Inflammatory macrophage treated with lipopolysaccharide for 1 hour (primary cell): ENCODE measurements at regions not wholly inside any gene's neighbourhood (a gene's known extent, or its start where the extent isn't known, plus 50 kb on each side); places are given as distances from the start of the nearest gene placed in this dataset.
"Not testable (repeated sequence)": the region's sequence is repeated elsewhere in the genome, so short reads cannot be mapped to it uniquely, and the experiment has no call there.

Experiments
- DNase-seq, 2 donors: peaks; one replicate each; pipeline ENCODE4 v3.0.0-alpha.2; 2020 to 2022

- peak; percentile 88 to 97 for DNase-seq
Observed at GRCh38 chr13:80168089-80168850, 172.7 kb downstream of the SPRY2 start.

DNA sequence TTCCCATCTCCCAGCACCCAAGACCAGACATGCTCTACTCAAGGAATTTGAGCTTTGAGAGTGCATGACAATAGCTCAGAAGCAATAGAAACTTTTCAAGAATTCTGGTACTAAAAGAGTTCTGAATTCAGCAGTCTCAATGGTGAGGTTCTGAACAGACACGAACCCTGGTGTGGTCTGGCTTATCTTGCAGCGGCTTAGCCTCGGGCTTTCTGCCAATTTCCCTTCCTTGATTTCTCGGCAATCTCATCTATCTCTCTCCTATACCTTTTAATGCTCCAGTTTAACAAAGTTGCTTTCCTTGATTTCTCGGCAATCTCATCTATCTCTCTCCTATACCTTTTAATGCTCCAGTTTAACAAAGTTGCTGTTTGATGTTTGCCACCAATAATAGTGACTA is 174.6 kb downstream of the SPRY2 start:
- no peak for DNase-seq

- no peak for DNase-seq
Observed at GRCh38 chr13:80164462-80164861, 176.5 kb downstream of the SPRY2 start.

GRCh38 chr13:80161896-80162295 is 179.0 kb downstream of the SPRY2 start:
- no peak for DNase-seq

GRCh38 chr13:80161219-80161618 is 179.7 kb downstream of the SPRY2 start:
- DNase-seq, result no peak

DNA sequence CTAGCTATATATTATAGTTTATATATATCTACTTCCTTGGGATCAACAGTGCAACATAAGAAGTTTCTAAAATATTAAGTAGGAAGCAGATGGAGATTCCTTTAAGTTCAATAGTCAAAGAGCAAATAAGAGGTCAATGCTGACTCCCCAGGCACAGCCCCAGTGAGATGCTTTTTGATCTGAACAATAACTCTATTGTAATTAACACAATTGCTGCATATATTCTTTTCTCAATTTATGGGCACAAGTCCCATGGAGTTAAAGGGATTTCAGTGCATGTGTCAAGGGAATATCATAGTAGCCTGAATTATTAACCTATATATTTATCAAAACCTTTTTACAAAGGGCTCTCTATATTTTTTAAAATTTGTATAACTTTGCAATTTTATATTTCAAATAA is 180.8 kb downstream of the SPRY2 start:
- no peak for DNase-seq

DNA sequence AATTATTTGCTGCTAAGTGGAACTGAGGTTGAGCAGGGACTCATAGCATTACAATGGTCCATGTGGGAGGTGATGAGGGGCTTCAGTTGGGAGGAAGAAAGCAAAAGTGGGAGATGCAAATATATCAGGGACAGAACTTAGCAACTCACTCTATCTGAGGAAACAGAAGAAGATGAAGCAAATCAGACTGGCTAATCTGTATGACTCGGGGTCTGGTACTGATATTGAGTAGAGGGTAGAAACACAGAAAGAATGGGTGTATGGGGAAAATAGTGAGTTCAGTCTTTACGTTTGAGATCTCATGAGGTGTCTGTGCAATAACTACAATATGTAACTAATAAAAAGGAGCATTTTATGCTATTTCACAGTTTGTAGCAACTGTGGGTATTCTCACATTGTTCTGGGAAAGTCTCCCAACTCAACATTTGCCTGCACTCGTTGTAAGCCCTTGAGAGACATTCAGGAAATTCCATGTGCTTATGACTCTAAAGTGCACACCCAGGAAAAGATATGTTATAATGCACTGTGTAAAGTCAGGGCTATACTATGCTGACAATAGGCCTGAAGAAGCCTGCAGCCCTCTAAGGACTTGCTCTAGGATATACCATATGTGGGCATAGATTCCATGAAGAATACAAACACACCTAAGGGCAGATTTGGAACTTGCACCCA is 183.5 kb downstream of the SPRY2 start:
- peak in 1 of 2 donors; percentile 30 for DNase-seq

DNA sequence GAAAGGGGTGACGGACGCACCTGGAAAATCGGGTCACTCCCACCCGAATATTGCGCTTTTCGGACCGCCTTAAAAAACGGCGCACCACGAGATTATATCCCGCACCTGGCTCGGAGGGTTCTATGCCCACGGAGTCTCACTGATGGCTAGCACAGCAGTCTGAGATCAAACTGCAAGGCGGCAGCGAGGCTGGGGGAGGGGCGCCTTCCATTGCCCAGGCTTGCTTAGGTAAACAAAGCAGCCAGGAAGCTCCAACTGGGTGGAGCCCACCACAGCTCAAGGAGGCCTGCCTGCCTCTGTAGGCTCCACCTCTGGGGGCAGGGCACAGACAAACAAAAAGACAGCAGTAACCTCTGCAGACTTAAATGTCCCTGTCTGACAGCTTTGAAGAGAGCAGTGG is 188.8 kb downstream of the SPRY2 start:
- not testable (repeated sequence) for DNase-seq

DNA sequence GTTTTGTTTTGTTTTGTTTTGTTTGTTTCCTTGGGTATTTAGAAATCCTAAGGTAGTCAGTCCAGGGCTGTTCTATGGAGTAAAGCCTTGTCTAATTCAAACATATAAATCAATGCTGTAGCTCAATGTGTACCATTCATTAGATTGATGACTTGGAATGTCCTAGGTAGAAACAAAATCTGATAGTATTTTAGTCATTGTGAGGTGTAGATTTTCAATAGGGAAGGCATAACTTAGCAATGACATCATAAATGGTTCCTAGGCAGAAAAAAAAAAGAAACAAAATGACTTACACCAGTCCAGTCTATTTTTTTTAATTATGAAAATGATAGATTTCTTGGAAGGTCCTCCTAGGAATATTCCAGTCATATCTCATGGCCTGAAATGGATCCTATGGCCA is 189.9 kb downstream of the SPRY2 start:
- no peak for DNase-seq

DNA sequence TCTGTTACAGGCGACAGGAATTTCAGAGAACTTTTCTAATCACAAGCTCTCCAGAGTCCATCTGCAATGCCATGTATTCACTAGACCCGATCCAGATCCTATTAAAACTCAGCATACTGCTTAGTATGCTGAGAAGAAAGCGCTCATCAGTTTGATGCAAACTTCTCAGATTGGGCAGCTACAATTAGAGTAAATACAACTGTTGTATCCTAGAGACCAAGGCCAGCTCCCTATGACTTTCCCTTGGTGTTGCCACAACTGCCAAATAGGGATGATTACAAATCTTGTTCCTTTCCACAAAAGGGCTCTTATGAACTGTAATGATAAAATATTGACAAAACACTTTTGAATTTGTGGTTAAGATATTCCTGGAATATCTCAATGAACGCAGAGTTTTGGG is 191.2 kb downstream of the SPRY2 start:
- DNase-seq, result no peak

GRCh38 chr13:80145171-80145690 is 195.7 kb downstream of the SPRY2 start:
- no peak for DNase-seq

- DNase-seq, result no peak
Observed at GRCh38 chr13:80144493-80144892, 196.4 kb downstream of the SPRY2 start.

GRCh38 chr13:80141123-80141849 is 199.6 kb downstream of the SPRY2 start:
- no peak for DNase-seq

GRCh38 chr13:80140685-80141084 is 200.2 kb downstream of the SPRY2 start:
- DNase-seq, result no peak

GRCh38 chr13:80139196-80139595 is 201.7 kb downstream of the SPRY2 start:
- no peak for DNase-seq

DNA sequence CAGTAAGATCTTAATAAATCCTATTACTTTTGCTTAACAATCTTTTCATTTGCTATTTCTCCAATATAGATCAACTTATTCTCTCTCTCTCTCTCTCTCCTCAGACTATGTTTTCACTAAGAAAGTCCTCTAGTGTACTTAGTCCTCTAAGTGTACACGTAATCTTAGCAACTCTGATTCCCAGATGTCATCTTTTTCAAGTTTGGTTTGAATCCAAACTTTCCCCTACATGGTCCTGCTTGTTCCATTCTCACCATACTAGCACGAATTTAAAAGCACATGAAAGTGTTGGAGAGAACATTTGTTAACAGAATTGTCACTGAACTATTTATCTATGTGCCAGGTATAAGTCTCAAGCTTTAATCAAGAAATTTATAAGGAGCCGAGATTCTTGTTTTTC is 202.9 kb downstream of the SPRY2 start:
- no peak for DNase-seq

DNA sequence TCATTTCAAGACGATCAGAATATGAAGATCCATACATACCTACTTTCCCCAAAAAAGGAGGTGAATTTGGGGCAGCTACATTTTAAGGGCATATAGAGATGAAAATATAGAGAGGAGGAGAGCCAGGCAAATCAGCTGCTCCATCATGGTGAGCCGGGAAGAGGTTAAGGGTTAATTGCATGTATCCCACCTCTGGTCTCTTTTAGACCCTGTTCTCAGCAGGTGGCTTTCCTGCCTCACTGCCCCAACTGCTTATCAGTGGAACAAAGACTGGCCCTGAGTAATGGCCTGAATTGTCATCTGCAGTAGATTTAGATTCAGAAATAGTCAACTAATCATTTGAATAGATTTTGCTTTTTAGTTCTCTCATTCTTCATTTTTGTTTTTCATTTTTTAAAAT is 206.6 kb downstream of the SPRY2 start:
- no peak for DNase-seq

DNA sequence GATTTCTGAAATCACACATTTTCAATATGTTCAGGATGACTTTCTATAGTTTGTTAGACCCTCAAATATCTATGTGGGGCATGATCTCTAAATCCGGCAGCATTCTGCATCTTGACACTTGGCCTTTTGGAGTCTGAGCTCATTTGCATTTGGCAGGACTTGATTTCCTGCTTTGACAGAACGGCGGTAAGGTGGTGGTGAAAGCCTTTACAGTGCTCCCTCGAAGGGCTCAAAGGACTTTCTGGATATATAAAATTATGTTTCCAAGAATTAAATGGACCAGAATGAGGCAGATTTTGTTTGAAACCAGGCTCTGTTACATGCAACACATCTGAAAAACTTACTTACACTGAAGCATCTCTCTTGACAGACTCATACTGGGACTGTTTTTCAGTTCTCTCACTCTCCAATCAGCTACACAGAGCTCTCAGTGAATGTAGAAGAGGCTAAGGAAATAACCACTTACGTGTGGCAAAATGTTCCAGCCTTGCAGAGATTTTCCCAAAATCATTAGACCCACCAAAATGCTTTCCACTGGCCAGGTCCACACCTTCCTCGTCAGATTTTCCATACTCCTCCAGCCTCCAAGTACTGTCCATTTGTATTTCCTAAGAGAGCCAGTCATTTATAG is 207.2 kb downstream of the SPRY2 start:
- DNase-seq, result no peak

- DNase-seq, result peak; percentile 44 to 71
Observed at GRCh38 chr13:80132741-80133601, 208.0 kb downstream of the SPRY2 start.

DNA sequence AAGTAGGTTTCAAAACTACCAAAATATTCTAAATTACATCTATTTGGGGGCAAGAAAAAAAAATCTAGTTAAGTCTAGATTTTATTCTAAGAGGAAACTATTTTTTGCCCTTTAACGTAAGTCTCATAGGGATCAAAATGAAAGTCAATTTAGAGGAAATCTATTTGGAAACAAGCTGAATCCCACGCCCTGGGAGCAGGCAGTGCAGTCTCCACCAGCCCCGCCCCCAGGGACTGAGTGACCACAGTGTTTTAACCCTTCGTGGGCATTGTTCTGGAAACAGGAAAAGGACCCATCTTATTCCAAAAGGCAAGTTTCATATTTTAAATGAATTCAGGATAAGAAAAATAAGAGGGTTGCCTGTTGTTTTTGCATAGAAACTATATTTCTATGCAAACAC is 209.7 kb downstream of the SPRY2 start:
- DNase-seq, result peak; percentile 79 to 91

DNA sequence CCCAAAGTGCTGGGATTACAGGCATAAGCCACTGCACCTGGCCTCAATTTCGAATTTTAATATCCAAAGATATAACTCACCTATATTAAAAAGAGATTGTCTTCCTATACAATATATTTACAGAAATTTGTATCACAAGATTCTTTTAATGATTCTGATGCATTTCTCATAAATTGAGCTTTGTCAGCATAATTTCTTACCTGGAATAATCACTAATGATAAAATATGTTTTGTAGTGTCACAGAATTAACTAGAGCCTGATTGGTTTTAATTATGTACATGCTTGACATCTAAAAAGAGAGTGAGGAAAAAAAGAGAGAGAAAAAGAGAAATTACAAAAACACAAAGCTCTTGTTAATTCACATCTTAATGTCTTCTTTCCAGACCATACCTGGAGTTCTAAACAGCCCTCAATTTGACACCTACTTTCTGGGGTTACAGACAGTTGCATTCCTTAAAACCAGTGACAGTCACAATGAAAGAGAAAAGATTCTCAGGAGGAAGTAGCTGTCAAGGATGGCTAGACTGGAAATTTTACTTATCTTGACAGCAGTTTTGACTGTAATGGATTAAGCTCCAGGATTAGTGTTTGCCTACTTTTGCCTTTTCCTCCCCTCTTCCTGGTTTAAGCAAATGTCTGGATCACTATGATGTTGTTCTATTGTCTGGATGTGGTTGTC is 214.4 kb downstream of the SPRY2 start:
- DNase-seq, result no peak

DNA sequence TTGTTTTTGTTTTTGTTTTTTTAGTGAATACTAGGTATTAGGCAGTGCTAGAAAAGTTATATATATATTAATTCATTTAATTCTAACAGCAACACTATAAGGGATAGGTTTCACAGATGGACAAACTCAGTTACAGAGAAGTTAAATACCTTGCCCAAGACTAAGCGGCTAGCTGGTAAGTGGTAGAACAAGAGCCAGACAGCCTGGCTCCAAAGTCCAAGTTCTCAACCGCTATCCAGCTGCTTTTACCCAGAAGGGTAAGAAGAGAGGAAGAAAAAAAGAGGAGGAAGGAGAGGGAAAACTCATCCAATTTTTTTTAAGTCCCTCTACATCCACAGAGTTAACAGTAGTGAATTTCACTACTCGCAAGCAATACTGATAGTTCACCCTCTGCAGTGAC is 217.0 kb downstream of the SPRY2 start:
- no peak for DNase-seq
